VCaP (cell line): ENCODE measurements at regions not wholly inside any gene's neighbourhood (a gene's known extent, or its start where the extent isn't known, plus 50 kb on each side); places are given as distances from the start of the nearest gene placed in this dataset.

Experiments
- H3K27ac ChIP-seq: fragments of 450-650 bp; 2 replicates; pipeline ENCODE4 v1.5.1; 2017
- CTCF ChIP-seq: fragments of 450-650 bp; conservative IDR thresholded peaks from 2 replicates; pipeline ENCODE4 v1.5.1; 2017; ENCODE audit warnings: mild to moderate bottlenecking, moderate library complexity

DNA sequence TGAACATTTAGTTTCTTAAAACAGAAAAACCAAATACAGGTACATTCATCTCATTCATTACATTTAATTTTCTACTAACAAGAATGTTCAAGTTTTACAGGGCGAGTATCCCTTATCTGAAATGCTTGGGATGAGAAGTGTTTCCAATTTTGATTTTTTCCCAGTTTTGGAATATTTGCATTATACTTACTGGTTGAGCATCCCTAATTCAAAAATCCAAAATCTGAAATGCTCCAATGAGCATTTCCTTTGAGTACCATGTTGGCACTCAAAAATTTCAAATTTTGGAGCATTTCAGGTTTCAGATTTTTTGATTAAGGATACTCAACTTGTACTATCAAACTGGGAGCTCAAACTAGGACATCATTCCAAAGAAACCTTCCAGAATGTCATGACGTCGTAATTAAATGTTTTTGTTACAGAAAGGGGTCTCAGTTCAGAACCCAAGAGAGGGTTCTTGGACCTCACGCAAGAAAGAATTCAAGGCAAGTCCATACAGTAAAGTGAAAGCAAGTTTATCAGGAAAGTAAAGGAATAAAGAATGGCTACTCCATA lies 90.8 kb upstream of the PIK3CG start:
- TF ChIP-seq CTCF, result no peak
- H3K27ac ChIP-seq, result no peak overlapping the region

DNA sequence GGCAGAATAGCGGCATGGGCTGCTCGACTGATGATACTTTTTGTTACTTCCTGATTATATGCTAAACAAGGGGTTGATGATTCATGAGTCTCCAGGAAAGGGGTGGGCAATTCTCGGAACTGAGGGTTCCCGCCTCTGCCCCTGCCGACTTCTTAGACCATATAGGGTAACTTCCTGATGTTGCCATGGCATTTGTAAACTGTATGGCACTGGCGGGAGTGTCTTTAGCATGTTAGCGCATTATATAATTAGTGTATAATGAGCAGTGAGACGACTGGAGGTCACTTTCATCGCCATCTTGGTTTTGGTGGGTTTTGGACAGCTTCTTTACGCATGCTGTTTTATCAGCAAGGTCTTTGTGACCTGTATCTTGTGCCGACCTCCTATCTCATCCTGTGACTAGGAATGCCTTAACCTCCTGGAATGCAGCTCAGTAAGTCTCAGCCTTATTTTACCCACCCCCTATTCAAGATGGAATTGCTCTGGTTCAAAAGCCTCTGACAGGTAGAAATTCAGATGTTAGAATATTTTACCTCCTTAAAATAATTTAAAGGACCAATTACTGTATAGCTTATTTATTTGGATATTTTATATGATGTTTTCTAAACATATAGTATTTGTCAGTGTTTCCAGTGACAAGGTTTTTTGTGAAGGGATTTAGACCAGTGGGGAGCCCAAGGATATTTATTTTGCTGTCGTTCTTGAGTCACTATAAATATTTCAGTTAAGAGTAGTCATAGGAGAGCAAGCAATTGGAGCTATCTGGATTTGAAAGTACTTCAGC lies 90.1 kb upstream of the PIK3CG start:
- TF ChIP-seq CTCF, result no peak
- no peak overlapping the region for H3K27ac ChIP-seq

GRCh38 chr7:106775552-106775936 lies 89.5 kb upstream of the PIK3CG start:
- no peak for TF ChIP-seq CTCF
- no peak overlapping the region for H3K27ac ChIP-seq

- no peak overlapping the region for H3K27ac ChIP-seq
- TF ChIP-seq CTCF, result no peak
Measured at GRCh38 chr7:106775975-106776607, 89.0 kb upstream of the PIK3CG start.

- TF ChIP-seq CTCF, result no peak
- no peak overlapping the region for H3K27ac ChIP-seq
Measured at GRCh38 chr7:106776618-106777347, 88.3 kb upstream of the PIK3CG start.

GRCh38 chr7:106777674-106778299 lies 87.3 kb upstream of the PIK3CG start:
- H3K27ac ChIP-seq, result no peak overlapping the region
- no peak for TF ChIP-seq CTCF
